ENCODE measurements at regions not wholly inside any gene's neighbourhood (a gene's known extent, or its start where the extent isn't known, plus 50 kb on each side); places are given as distances from the start of the nearest gene placed in this dataset.

DNA sequence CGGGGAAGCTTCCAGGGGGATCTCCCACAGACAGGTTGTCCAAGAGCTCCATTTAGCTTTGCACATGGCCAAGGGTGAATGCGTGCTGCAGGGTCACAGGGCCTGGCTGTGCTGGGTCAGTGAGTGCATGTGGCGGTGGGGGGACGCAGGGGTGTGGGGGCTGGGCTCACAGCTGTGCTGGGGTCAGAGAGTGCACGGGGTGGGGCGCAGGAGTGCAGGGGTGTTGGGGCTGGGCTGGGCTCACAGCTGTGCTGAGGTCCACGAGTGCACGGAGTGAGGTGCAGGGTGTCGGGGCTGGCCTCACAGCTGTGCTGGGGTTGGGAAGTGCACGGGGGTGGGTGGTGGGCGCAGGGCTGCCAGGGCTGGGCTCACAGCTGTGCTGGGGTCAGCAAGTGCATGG lies 557.7 kb downstream of the BRD1 start:
- Histone ChIP-seq H3K36me3 (replicated peaks; ENCODE audit: insufficient read depth, low read length) (no peaks in the 10 kb centered on the region), H3K27ac (ENCODE audit: low read length) (no peak overlapping the region), H3K9me2 (replicated peaks; ENCODE audit: insufficient read depth, low read length) (no peaks in the 10 kb centered on the region), H3F3A (ENCODE audit: insufficient read depth, low read length) (peaks cover 1% of the 10 kb centered on the region; the same call in 1 of the 2 replicates), H3K79me2 (ENCODE audit: low read length) (no peaks in the 10 kb centered on the region), H3K9me3 (replicated peaks; ENCODE audit: insufficient read depth, low read length) (no peaks in the 10 kb centered on the region), H3K4me1 (ENCODE audit: low read length) (peaks cover 3% of the 10 kb centered on the region; the same call in 1 of the 2 replicates), H3K4me3 (ENCODE audit: low read length) (no peak overlapping the region), H3K4me2 (ENCODE audit: low read depth, low read length) (no peak overlapping the region), H3K27me3 (replicated peaks; ENCODE audit: insufficient read depth, low read length) (peaks cover 36% of the 10 kb centered on the region), H4K20me1 (ENCODE audit: insufficient read depth, low read length) (no peaks in the 10 kb centered on the region), H2AFZ (ENCODE audit: low read length) (no peak overlapping the region), H3K9ac (ENCODE audit: low read length) (no peak overlapping the region)
- TF ChIP-seq EZH2phosphoT487 (IDR thresholded peaks at IDR 0.05; ENCODE audit: low read length), result no peak
- no peak for TF ChIP-seq EZH2 (optimal IDR thresholded peaks at IDR 0.05; ENCODE audit: low read depth, low read length)
- TF ChIP-seq, protein P1, sequence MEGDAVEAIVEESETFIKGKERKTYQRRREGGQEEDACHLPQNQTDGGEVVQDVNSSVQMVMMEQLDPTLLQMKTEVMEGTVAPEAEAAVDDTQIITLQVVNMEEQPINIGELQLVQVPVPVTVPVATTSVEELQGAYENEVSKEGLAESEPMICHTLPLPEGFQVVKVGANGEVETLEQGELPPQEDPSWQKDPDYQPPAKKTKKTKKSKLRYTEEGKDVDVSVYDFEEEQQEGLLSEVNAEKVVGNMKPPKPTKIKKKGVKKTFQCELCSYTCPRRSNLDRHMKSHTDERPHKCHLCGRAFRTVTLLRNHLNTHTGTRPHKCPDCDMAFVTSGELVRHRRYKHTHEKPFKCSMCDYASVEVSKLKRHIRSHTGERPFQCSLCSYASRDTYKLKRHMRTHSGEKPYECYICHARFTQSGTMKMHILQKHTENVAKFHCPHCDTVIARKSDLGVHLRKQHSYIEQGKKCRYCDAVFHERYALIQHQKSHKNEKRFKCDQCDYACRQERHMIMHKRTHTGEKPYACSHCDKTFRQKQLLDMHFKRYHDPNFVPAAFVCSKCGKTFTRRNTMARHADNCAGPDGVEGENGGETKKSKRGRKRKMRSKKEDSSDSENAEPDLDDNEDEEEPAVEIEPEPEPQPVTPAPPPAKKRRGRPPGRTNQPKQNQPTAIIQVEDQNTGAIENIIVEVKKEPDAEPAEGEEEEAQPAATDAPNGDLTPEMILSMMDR (IDR thresholded peaks at IDR 0.05; ENCODE audit: low read length), result no peak
- no peak for DNase-seq

GRCh38 chr22:49269371-49269770 lies 558.3 kb downstream of the BRD1 start:
- Histone ChIP-seq H3K4me3 (ENCODE audit: low read length) (no peak overlapping the region), H3K9me3 (replicated peaks; ENCODE audit: insufficient read depth, low read length) (no peaks in the 10 kb centered on the region), H3K9me2 (replicated peaks; ENCODE audit: insufficient read depth, low read length) (no peaks in the 10 kb centered on the region), H3K9ac (ENCODE audit: low read length) (no peak overlapping the region), H3K27me3 (replicated peaks; ENCODE audit: insufficient read depth, low read length) (peaks cover 31% of the 10 kb centered on the region), H3K4me1 (ENCODE audit: low read length) (peaks cover 8% of the 10 kb centered on the region), H3K4me2 (ENCODE audit: low read depth, low read length) (no peak overlapping the region), H3F3A (ENCODE audit: insufficient read depth, low read length) (peaks cover 7% of the 10 kb centered on the region; the same call in 1 of the 2 replicates), H3K36me3 (replicated peaks; ENCODE audit: insufficient read depth, low read length) (no peaks in the 10 kb centered on the region), H3K79me2 (ENCODE audit: low read length) (no peaks in the 10 kb centered on the region), H3K27ac (ENCODE audit: low read length) (no peak overlapping the region), H4K20me1 (ENCODE audit: insufficient read depth, low read length) (no peaks in the 10 kb centered on the region), H2AFZ (ENCODE audit: low read length) (no peak overlapping the region)
- TF ChIP-seq, protein P1 (IDR thresholded peaks at IDR 0.05; ENCODE audit: low read length), result no peak
- TF ChIP-seq EZH2phosphoT487 (IDR thresholded peaks at IDR 0.05; ENCODE audit: low read length), result no peak
- no peak for TF ChIP-seq EZH2 (optimal IDR thresholded peaks at IDR 0.05; ENCODE audit: low read depth, low read length)
- DNase-seq, result no peak

DNA sequence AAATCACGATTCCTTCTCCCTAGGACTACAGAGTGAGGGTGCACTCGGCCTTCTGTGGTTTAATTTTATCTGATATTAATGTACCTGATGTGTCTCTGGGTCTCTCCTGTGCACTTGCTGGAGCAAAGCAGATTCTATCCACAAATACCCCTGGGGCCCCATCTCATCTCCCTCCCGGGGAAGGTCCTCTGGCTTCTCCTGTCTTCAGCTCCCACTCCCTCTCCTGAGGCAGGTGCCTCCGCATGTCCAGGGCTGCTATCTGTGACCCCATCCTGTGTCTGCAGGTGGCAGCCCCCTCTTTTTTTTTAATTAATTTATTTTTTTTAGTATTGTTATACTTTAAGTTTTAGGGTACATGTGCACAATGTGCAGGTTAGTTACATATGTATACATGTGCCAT lies 558.7 kb downstream of the BRD1 start:
- H3K9ac ChIP-seq (ENCODE audit: low read length), result no peak overlapping the region
- H3K4me2 ChIP-seq (ENCODE audit: low read depth, low read length), result no peak overlapping the region
- H3K27ac ChIP-seq (ENCODE audit: low read length), result no peak overlapping the region
- H3K4me1 ChIP-seq (ENCODE audit: low read length), result peaks cover 10% of the 10 kb centered on the region
- no peak overlapping the region for H2AFZ ChIP-seq (ENCODE audit: low read length)
- peaks cover 7% of the 10 kb centered on the region; the same call in 1 of the 2 replicates for H3F3A ChIP-seq (ENCODE audit: insufficient read depth, low read length)
- H4K20me1 ChIP-seq (ENCODE audit: insufficient read depth, low read length), result no peaks in the 10 kb centered on the region
- H3K9me3 ChIP-seq (replicated peaks; ENCODE audit: insufficient read depth, low read length), result no peaks in the 10 kb centered on the region
- no peaks in the 10 kb centered on the region for H3K9me2 ChIP-seq (replicated peaks; ENCODE audit: insufficient read depth, low read length)
- no peak for DNase-seq
- peaks cover 26% of the 10 kb centered on the region for H3K27me3 ChIP-seq (replicated peaks; ENCODE audit: insufficient read depth, low read length)
- no peak overlapping the region for H3K4me3 ChIP-seq (ENCODE audit: low read length)
- TF ChIP-seq EZH2 (optimal IDR thresholded peaks at IDR 0.05; ENCODE audit: low read depth, low read length), result no peak
- TF ChIP-seq EZH2phosphoT487 (IDR thresholded peaks at IDR 0.05; ENCODE audit: low read length), result no peak
- TF ChIP-seq, protein P1 (IDR thresholded peaks at IDR 0.05; ENCODE audit: low read length), result no peak
- H3K36me3 ChIP-seq (replicated peaks; ENCODE audit: insufficient read depth, low read length), result no peaks in the 10 kb centered on the region
- no peaks in the 10 kb centered on the region for H3K79me2 ChIP-seq (ENCODE audit: low read length)

All from MM.1S (cell line).